ENCODE measurements at regions not wholly inside any gene's neighbourhood (a gene's known extent, or its start where the extent isn't known, plus 50 kb on each side); places are given as distances from the start of the nearest gene placed in this dataset.
"Not testable (repeated sequence)": the region's sequence is repeated elsewhere in the genome, so short reads cannot be mapped to it uniquely, and the experiment has no call there.

DNA sequence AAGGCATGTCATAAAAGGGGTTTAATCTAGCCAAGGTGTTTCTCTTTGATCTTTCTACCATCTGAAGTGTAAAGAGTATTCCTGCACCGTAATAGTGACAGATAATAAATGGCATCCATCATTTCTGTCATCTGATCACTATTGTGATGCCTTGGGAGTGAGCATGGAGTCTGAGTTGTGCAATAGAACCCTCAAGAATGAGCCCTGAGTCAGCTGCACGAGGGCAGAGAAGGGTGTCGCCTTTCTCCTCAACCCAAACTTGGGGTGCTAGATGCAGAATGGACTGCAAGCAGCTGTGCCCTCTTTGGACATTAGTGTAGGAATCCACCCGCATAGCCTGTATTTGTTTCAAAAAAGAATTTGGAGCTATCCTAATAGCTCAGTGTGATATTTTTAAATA lies 115.2 kb downstream of the ZNF37A start:
- ChIA-PET CTCF (no interaction called here), POLR2A (no interaction called here)
- intact Hi-C loops (cut with micrococcal nuclease) = no loop called here
- H3K27ac ChIP-seq (ENCODE audit: low read depth, low read length) = no peak overlapping the region
- no peaks in the 10 kb centered on the region for H3K27me3 ChIP-seq (ENCODE audit: control insufficient read depth in 2 of 2, insufficient read depth in 2 of 2, low read length in 2 of 2)
- ATAC-seq = no peak
- no peak overlapping the region for H3K4me3 ChIP-seq (ENCODE audit: low read length)
- DNase-seq = no peak
- Mint-ChIP-seq H3K36me3 (no peaks in the 10 kb centered on the region), H3K4me1 (no peaks in the 10 kb centered on the region), H3K4me3 (no peak overlapping the region), H3K27ac (no peak overlapping the region), H3K27me3 (peaks cover 0 to 3% (median 0%) of the 10 kb centered on the region in 5 donors), H3K9me3 (peaks cover 0 to 9% (median 2%) of the 10 kb centered on the region in 11 donors)
- no peaks in the 10 kb centered on the region for H3K9me3 ChIP-seq (ENCODE audit: control insufficient read depth in 2 of 3, low read length in 3 of 3)
- H3K36me3 ChIP-seq (ENCODE audit: control insufficient read depth in 2 of 3, insufficient read depth in 3 of 3, low read length in 3 of 3) = no peaks in the 10 kb centered on the region
- no peaks in the 10 kb centered on the region for H3K4me1 ChIP-seq (ENCODE audit: control insufficient read depth in 2 of 2, insufficient read depth in 2 of 2, low read length in 2 of 2)

DNA sequence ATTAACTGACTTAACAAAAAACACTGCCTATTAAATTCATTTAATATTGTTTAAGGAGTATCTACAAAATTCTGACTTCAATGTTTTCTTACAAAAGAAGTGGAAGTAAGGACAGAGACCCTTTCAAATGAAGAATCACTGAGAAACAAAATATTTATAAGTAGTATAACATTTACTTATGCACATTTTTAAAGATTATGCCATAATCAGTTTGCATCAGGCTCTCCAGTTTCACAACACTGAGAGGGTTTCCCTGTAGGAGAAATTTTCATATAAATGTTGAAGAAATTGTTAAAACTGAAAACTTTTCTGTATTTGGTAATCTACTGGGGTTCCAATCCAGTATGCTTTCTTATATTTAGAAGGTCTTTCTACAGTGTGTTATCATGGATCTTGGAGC lies 115.6 kb downstream of the ZNF37A start:
- ATAC-seq; H3K4me3 Mint-ChIP-seq; H3K27me3 Mint-ChIP-seq; H3K4me1 Mint-ChIP-seq; H3K36me3 ChIP-seq (ENCODE audit: control insufficient read depth in 2 of 3, insufficient read depth in 3 of 3, low read length in 3 of 3); H3K9me3 ChIP-seq (ENCODE audit: control insufficient read depth in 2 of 3, low read length in 3 of 3); H3K27ac ChIP-seq (ENCODE audit: low read depth, low read length); intact Hi-C loops (cut with micrococcal nuclease); H3K4me1 ChIP-seq (ENCODE audit: control insufficient read depth in 2 of 2, insufficient read depth in 2 of 2, low read length in 2 of 2); CTCF ChIA-PET; H3K27ac Mint-ChIP-seq; H3K27me3 ChIP-seq (ENCODE audit: control insufficient read depth in 2 of 2, insufficient read depth in 2 of 2, low read length in 2 of 2); H3K4me3 ChIP-seq (ENCODE audit: low read length); H3K9me3 Mint-ChIP-seq; H3K36me3 Mint-ChIP-seq; POLR2A ChIA-PET; DNase-seq: not testable (repeated sequence)

DNA sequence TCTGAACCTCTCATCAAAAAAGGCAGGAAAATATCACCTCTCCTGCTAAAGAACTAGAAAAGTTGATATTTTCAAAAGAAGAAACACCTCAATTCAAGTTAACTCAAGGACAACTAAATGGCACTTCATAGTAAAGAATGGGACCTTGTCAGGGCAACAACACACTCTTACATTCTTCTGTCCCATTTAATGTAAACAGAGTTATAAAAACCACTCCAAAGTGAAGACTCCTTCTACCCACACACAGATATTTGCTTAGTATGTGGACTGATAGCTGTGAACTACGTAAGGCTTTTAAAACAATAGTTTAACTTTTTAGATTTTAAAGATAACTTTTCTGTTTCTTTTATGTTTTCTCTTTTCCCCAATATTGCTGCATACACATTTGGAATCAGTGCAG lies 118.3 kb downstream of the ZNF37A start:
- Histone ChIP-seq H3K27ac (ENCODE audit: low read depth, low read length) (no peak overlapping the region), H3K4me3 (ENCODE audit: low read length) (no peak overlapping the region), H3K4me1 (ENCODE audit: control insufficient read depth in 2 of 2, insufficient read depth in 2 of 2, low read length in 2 of 2) (no peaks in the 10 kb centered on the region), H3K27me3 (ENCODE audit: control insufficient read depth in 2 of 2, insufficient read depth in 2 of 2, low read length in 2 of 2) (no peaks in the 10 kb centered on the region), H3K36me3 (ENCODE audit: control insufficient read depth in 2 of 3, insufficient read depth in 3 of 3, low read length in 3 of 3) (no peaks in the 10 kb centered on the region), H3K9me3 (ENCODE audit: control insufficient read depth in 2 of 3, low read length in 3 of 3) (no peaks in the 10 kb centered on the region)
- Mint-ChIP-seq H3K27me3 (peaks cover 0 to 3% (median 0%) of the 10 kb centered on the region in 5 donors), H3K36me3 (no peaks in the 10 kb centered on the region), H3K27ac (no peak overlapping the region), H3K9me3 (peaks cover 0 to 6% (median 0%) of the 10 kb centered on the region in 11 donors), H3K4me3 (no peak overlapping the region), H3K4me1 (no peaks in the 10 kb centered on the region)
- intact Hi-C loops (cut with micrococcal nuclease) = no loop called here
- ChIA-PET CTCF (interaction anchor here (0.6 kb wide), 1 partner anchor 22 kb away, joined by 3 read pairs; no protein-coding TSS in a partner anchor), POLR2A (no interaction called here)
- ATAC-seq (no peak), DNase-seq (no peak)

DNA sequence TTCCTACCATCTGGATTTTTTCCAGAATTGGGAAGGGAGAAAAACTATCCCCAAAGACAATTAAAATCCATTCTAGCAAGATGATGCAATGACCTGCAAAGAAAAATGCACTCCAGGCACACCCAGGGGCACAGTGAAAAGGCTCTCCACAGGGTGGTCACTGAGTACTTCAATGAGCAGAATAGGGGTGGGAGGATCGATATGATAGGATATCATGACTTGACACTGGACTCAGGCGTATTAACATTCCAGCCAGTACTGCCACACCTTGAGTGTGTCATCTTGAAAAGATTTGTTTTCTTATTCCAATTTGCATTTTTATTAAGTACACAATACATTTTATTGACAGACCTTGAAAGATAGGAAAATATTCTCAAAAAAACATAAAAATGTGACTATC lies 132.2 kb downstream of the ZNF37A start:
- ChIA-PET CTCF (no interaction called here), POLR2A (no interaction called here)
- ATAC-seq = no peak
- peaks cover 0 to 4% (median 0%) of the 10 kb centered on the region in 5 donors for H3K36me3 Mint-ChIP-seq
- intact Hi-C loops (cut with micrococcal nuclease) = no loop called here
- H3K4me3 ChIP-seq (ENCODE audit: low read length) = no peak overlapping the region
- H3K27me3 ChIP-seq (ENCODE audit: control insufficient read depth in 2 of 2, insufficient read depth in 2 of 2, low read length in 2 of 2) = no peaks in the 10 kb centered on the region
- H3K9me3 ChIP-seq (ENCODE audit: control insufficient read depth in 2 of 3, low read length in 3 of 3) = no peaks in the 10 kb centered on the region
- H3K9me3 Mint-ChIP-seq = peaks cover 5 to 44% (median 17%) of the 10 kb centered on the region in 11 donors
- no peaks in the 10 kb centered on the region for H3K27me3 Mint-ChIP-seq
- no peak overlapping the region for H3K27ac ChIP-seq (ENCODE audit: low read depth, low read length)
- H3K4me1 Mint-ChIP-seq = no peaks in the 10 kb centered on the region
- H3K36me3 ChIP-seq (ENCODE audit: control insufficient read depth in 2 of 3, insufficient read depth in 3 of 3, low read length in 3 of 3) = no peaks in the 10 kb centered on the region
- H3K4me1 ChIP-seq (ENCODE audit: control insufficient read depth in 2 of 2, insufficient read depth in 2 of 2, low read length in 2 of 2) = no peaks in the 10 kb centered on the region
- DNase-seq = no peak
- H3K4me3 Mint-ChIP-seq = no peak overlapping the region
- H3K27ac Mint-ChIP-seq = no peak overlapping the region

DNA sequence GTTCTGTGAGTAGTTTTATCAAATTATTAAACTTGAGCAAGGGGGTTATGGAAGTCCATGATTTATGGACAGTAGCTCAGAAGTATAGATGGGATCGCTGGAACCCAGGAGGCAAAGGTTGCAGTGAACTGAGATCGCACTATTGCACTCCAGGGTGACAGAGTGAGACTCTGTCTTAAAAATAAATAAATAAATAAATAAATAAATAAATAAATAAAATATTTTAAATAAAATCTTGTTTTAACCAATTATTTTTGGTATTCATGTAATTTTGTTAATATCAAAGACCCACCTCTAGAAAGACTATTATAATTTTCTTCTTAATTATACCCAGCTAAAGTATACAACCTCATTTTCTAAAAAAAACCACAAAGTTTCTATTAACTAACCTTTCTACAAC lies 134.3 kb downstream of the ZNF37A start:
- Mint-ChIP-seq H3K27ac (no peak overlapping the region), H3K27me3 (no peaks in the 10 kb centered on the region), H3K4me1 (no peaks in the 10 kb centered on the region), H3K4me3 (no peak overlapping the region), H3K36me3 (peaks cover 0 to 4% (median 0%) of the 10 kb centered on the region in 5 donors), H3K9me3 (peaks cover 3 to 30% (median 12%) of the 10 kb centered on the region in 11 donors)
- Histone ChIP-seq H3K36me3 (ENCODE audit: control insufficient read depth in 2 of 3, insufficient read depth in 3 of 3, low read length in 3 of 3) (no peaks in the 10 kb centered on the region), H3K9me3 (ENCODE audit: control insufficient read depth in 2 of 3, low read length in 3 of 3) (no peaks in the 10 kb centered on the region), H3K27ac (ENCODE audit: low read depth, low read length) (no peak overlapping the region), H3K27me3 (ENCODE audit: control insufficient read depth in 2 of 2, insufficient read depth in 2 of 2, low read length in 2 of 2) (no peaks in the 10 kb centered on the region), H3K4me3 (ENCODE audit: low read length) (no peak overlapping the region), H3K4me1 (ENCODE audit: control insufficient read depth in 2 of 2, insufficient read depth in 2 of 2, low read length in 2 of 2) (no peaks in the 10 kb centered on the region)
- ATAC-seq (no peak), DNase-seq (no peak)
- CTCF ChIA-PET = interaction anchor here (0.7 kb wide), 1 partner anchor 841 kb away, joined by 3 read pairs; no protein-coding TSS in a partner anchor
- POLR2A ChIA-PET = no interaction called here
- intact Hi-C loops (cut with micrococcal nuclease) = no loop called here

DNA sequence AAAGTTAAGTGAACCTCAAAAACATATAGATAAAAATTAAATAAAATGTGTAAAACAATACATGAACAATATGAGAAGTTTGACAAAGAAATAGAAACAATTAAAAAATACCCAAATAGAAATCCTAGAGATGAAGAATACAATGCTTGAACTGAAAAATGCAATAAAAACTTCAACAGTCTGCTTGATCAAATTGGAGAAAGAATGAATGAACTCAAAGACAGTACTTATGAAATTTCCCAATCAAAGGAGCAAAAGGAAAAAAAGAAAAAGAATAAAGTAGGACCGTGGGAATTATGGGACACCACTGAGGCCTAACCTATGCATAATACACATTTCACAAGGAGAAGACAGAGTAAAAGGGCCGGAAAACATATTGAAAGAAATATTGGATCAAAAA lies 144.3 kb downstream of the ZNF37A start:
- H3K4me1 ChIP-seq (ENCODE audit: control insufficient read depth in 2 of 2, insufficient read depth in 2 of 2, low read length in 2 of 2); H3K27ac ChIP-seq (ENCODE audit: low read depth, low read length); intact Hi-C loops (cut with micrococcal nuclease); H3K36me3 Mint-ChIP-seq; H3K4me1 Mint-ChIP-seq; H3K27me3 ChIP-seq (ENCODE audit: control insufficient read depth in 2 of 2, insufficient read depth in 2 of 2, low read length in 2 of 2); CTCF ChIA-PET; ATAC-seq; H3K27ac Mint-ChIP-seq; H3K36me3 ChIP-seq (ENCODE audit: control insufficient read depth in 2 of 3, insufficient read depth in 3 of 3, low read length in 3 of 3); H3K9me3 ChIP-seq (ENCODE audit: control insufficient read depth in 2 of 3, low read length in 3 of 3); POLR2A ChIA-PET; DNase-seq; H3K4me3 Mint-ChIP-seq; H3K4me3 ChIP-seq (ENCODE audit: low read length); H3K27me3 Mint-ChIP-seq: not testable (repeated sequence)
- peaks cover 0 to 27% (median 12%) of the 10 kb centered on the region in 11 donors for H3K9me3 Mint-ChIP-seq

DNA sequence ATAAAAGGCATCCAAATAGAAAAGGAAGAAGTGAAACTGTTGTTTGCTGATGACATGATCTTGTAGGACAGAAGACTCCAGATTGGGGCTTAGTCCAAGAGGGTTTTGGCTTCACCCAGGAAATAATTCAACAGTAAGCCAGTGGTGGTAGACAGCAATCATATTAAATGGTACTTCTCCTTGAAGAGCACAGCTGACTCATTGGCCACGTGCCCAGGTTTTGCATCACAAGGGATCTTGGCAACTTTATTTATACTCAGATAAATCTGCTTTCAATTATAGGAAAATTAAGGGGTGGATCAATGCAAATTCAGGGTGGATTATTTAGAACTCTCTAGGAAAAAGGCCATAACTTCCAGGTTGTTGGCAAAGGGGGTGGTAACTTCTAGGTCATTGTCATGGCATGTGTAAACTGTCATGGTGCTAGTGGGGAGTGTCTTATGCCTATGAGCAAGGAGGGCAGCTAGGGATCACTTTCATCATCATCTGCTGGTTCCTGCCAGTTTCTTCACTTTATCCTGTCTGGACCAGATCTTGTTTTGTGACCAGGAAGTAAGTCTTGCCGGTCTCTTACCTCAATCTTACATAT lies 148.0 kb downstream of the ZNF37A start:
- peaks cover 4 to 35% (median 18%) of the 10 kb centered on the region in 11 donors for H3K9me3 Mint-ChIP-seq
- CTCF ChIA-PET; H3K36me3 Mint-ChIP-seq; H3K27ac ChIP-seq (ENCODE audit: low read depth, low read length); H3K4me1 ChIP-seq (ENCODE audit: control insufficient read depth in 2 of 2, insufficient read depth in 2 of 2, low read length in 2 of 2); H3K4me3 Mint-ChIP-seq; DNase-seq; intact Hi-C loops (cut with micrococcal nuclease); H3K27me3 ChIP-seq (ENCODE audit: control insufficient read depth in 2 of 2, insufficient read depth in 2 of 2, low read length in 2 of 2); H3K27me3 Mint-ChIP-seq; ATAC-seq; H3K36me3 ChIP-seq (ENCODE audit: control insufficient read depth in 2 of 3, insufficient read depth in 3 of 3, low read length in 3 of 3); H3K4me3 ChIP-seq (ENCODE audit: low read length); H3K27ac Mint-ChIP-seq; H3K4me1 Mint-ChIP-seq; POLR2A ChIA-PET; H3K9me3 ChIP-seq (ENCODE audit: control insufficient read depth in 2 of 3, low read length in 3 of 3): not testable (repeated sequence)

Data from naive thymus-derived CD4-positive, alpha-beta T cell (primary cell).